Activated B cell treated with CpG ODN at 0.5 μM for 24 hours (primary cell): ENCODE measurements at regions not wholly inside any gene's neighbourhood (a gene's known extent, or its start where the extent isn't known, plus 50 kb on each side); places are given as distances from the start of the nearest gene placed in this dataset.

ENCODE experiments used
- ATAC-seq: fragments of 200-7000 bp; cut with Tn5 transposase; one replicate; pipeline ENCODE4 v1.10.0; 2021; ENCODE audit warnings: low read depth, mild to moderate bottlenecking, moderate library complexity
- CTCF ChIA-PET: fragments of 350-600 bp; sonication (Branson Sonifier 250); formaldehyde crosslinking; loops from one replicate; lab custom pipeline; 2021; ENCODE audit warnings: antibody characterized with exemption; lab: Charles Lee
- POLR2A ChIA-PET: fragments of 350-600 bp; sonication (Branson Sonifier 250); formaldehyde crosslinking; loops from one replicate; lab custom pipeline; 2021; ENCODE audit warnings: antibody characterized with exemption; lab: Charles Lee
- DNase-seq: peaks from one replicate; pipeline ENCODE4 v3.0.0; 2022
- H3K27ac Mint-ChIP-seq: one replicate; pipeline ENCODE4 v1.8.0; 2020; ENCODE audit warnings: mixed read lengths
- H3K27me3 Mint-ChIP-seq: one replicate; pipeline ENCODE4 v1.8.0; 2021; ENCODE audit warnings: mixed read lengths
- H3K36me3 Mint-ChIP-seq: one replicate; pipeline ENCODE4 v1.8.0; 2021; ENCODE audit warnings: low read depth, mixed read lengths
- H3K4me1 Mint-ChIP-seq: one replicate; pipeline ENCODE4 v1.8.0; 2021; ENCODE audit warnings: mixed read lengths
- H3K4me3 Mint-ChIP-seq: one replicate; pipeline ENCODE4 v1.8.0; 2020; ENCODE audit warnings: mild to moderate bottlenecking, mixed read lengths
- H3K9me3 Mint-ChIP-seq: one replicate; pipeline ENCODE4 v1.8.0; 2020; ENCODE audit warnings: mixed read lengths
- CTCF ChIP-seq: fragments of 200-600 bp; IDR thresholded peaks from one replicate; pipeline ENCODE4 v1.8.0; 2022; ENCODE audit warnings: antibody characterized with exemption, mild to moderate bottlenecking
- intact Hi-C: fragments of 100-400 bp; cut with micrococcal nuclease; formaldehyde crosslinking; loops from one replicate; pipeline ENCODE4 v1.15.1; 2024

GRCh38 chr20:40961176-40961575 lies 67.4 kb upstream of the TOP1 start:
- ATAC-seq: no peak
- DNase-seq: no peak
- Mint-ChIP-seq H3K27ac (no peak overlapping the region), H3K27me3 (peaks cover 5% of the 10 kb centered on the region), H3K36me3 (no peaks in the 10 kb centered on the region), H3K4me3 (no peak overlapping the region), H3K9me3 (no peaks in the 10 kb centered on the region), H3K4me1 (peaks cover 6% of the 10 kb centered on the region)
- ChIA-PET CTCF (no interaction called here), POLR2A (interaction anchor here (0.6 kb wide), 1 partner anchor 80 kb away, joined by 3 read pairs; no protein-coding TSS in a partner anchor)
- no peak for TF ChIP-seq CTCF
- intact Hi-C loops: loop anchor here (5.0 kb wide), 1 partner anchor 259 kb away; no protein-coding TSS in a partner anchor

- POLR2A ChIA-PET: no interaction called here
- H3K36me3 Mint-ChIP-seq: no peaks in the 10 kb centered on the region
- no peak overlapping the region for H3K4me3 Mint-ChIP-seq
- DNase-seq: no peak
- CTCF ChIA-PET: interaction anchor here (0.6 to 2.4 kb wide), 20 partner anchors 9 to 1850 kb away, joined by 3 to 20 read pairs (median 5); no protein-coding TSS in a partner anchor
- H3K9me3 Mint-ChIP-seq: no peaks in the 10 kb centered on the region
- no peak overlapping the region for H3K27ac Mint-ChIP-seq
- intact Hi-C loops: loop anchor here (5.0 kb wide), 1 partner anchor 260 kb away; no protein-coding TSS in a partner anchor
- H3K4me1 Mint-ChIP-seq: peaks cover 5% of the 10 kb centered on the region
- no peak for TF ChIP-seq CTCF
- peaks cover 5% of the 10 kb centered on the region for H3K27me3 Mint-ChIP-seq
- ATAC-seq: no peak
Observed at GRCh38 chr20:40961686-40962640, 66.7 kb upstream of the TOP1 start.

DNA sequence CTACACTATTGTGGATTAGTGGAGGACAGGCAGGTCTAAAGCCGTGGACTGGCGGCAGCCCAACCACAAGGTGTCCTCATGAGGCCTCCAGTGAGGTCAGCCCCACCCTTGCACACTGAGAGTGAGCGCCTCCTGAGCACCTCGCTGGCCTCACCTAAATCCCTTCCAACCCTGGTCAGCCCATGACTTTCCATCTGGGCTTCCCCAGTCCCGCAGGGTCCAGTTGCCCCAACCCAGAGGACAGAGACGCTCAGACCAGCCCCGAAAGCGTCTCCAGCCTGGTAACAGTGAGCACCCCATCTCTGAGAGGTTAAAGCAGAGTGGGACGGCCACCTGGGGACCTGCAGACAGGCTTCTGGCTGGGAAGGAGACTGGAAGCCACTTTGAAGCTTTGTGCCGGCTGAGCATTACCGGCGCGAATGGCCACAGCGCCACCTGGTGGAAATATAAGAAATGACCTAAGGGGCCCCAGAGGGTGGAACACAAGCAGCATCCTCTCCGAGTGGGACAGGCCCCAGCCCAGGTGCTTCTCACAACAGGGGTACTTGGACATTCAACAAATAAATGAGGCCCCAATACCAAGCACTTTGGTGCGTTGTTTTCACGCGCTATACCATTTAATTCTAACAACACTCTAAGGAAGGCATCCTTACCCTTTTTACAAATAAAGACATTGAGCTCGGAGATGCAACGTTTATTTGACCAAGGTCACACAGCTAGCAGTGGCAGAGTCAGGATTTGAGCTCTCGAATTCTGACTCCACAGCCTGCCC lies 65.7 kb upstream of the TOP1 start:
- H3K9me3 Mint-ChIP-seq: no peaks in the 10 kb centered on the region
- H3K27ac Mint-ChIP-seq: no peak overlapping the region
- peaks cover 5% of the 10 kb centered on the region for H3K4me1 Mint-ChIP-seq
- POLR2A ChIA-PET: interaction anchor here (0.6 kb wide), 1 partner anchor 222 kb away, joined by 3 read pairs; no protein-coding TSS in a partner anchor
- peak; percentile 61 for DNase-seq
- intact Hi-C loops: loop anchor here (1.0 to 5.0 kb wide), 5 partner anchors 166 to 1913 kb away; no protein-coding TSS in a partner anchor
- CTCF ChIA-PET: interaction anchor here (0.6 to 2.4 kb wide), 26 partner anchors 10 to 1913 kb away, joined by 3 to 20 read pairs (median 5); no protein-coding TSS in a partner anchor
- no peaks in the 10 kb centered on the region for H3K36me3 Mint-ChIP-seq
- peaks cover 5% of the 10 kb centered on the region for H3K27me3 Mint-ChIP-seq
- peak; percentile 81 for ATAC-seq
- no peak overlapping the region for H3K4me3 Mint-ChIP-seq
- TF ChIP-seq CTCF: peak; percentile 52

DNA sequence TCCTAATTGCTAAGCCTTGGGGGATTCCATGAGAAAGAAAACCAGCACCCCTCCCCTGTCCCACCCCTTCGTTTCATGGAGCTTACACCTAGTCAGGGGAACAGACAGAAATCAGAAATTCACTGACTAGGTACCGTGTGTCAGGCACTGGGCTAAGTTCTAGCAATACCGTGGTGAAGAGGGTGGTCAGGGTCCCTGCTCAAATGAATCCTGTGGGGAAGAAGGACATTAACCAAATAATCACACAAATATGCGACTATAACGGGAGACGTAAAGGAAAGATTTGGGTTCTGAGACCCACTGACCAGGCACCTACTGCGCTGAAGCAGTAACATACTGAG lies 65.1 kb upstream of the TOP1 start:
- intact Hi-C loops: loop anchor here (1.0 to 5.0 kb wide), 5 partner anchors 166 to 1913 kb away; no protein-coding TSS in a partner anchor
- Mint-ChIP-seq H3K27me3 (peaks cover 5% of the 10 kb centered on the region), H3K9me3 (no peaks in the 10 kb centered on the region), H3K4me1 (peaks cover 5% of the 10 kb centered on the region), H3K27ac (no peak overlapping the region), H3K36me3 (no peaks in the 10 kb centered on the region), H3K4me3 (no peak overlapping the region)
- DNase-seq (no peak), ATAC-seq (no peak)
- ChIA-PET POLR2A (interaction anchor here (0.6 kb wide), 1 partner anchor 222 kb away, joined by 3 read pairs; no protein-coding TSS in a partner anchor), CTCF (interaction anchor here (0.6 to 2.4 kb wide), 22 partner anchors 11 to 1913 kb away, joined by 3 to 20 read pairs (median 5); no protein-coding TSS in a partner anchor)
- no peak for TF ChIP-seq CTCF
